ENCODE measurements at regions not wholly inside any gene's neighbourhood (a gene's known extent, or its start where the extent isn't known, plus 50 kb on each side); places are given as distances from the start of the nearest gene placed in this dataset.

DNA sequence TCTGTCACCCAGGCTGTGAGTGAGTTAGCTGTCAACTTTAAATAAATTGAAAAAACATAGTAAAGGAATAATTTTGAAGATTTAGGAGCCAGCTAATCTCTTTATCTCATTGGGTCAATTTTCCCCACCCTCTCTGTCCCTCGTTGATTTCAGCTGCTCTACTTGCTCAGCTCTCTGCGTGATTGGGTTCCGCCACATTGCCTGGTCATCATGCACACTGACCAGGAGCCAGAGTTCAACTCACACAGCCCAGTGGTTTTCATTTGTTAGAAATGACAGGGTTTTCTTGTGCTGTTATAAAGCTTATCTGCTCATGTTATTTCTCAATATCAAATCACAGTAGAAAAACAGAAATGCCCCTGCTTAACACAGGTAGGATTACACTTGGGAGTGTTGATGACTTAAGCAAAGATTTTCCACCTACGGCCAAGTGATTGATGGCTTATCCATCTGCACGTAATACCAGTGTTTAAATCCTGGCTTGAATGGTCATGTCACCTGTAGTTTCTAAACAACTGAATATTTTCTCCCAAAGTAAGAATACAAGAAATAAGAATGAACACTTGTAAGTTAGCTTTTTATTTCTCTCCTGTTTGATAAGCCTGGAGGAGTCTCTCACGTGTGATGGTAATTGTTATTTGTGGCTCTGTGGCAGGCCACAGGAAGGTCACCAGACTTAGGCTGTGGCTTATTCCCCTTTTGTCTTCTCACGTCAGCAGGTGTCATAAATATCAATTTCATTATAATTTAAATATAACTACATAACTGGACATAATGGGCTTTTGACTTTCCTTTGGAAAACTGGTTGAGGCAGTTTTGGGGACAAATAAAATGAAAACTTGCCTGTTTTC is 367.2 kb upstream of the DDHD1 start:
- TF ChIP-seq, protein P1, sequence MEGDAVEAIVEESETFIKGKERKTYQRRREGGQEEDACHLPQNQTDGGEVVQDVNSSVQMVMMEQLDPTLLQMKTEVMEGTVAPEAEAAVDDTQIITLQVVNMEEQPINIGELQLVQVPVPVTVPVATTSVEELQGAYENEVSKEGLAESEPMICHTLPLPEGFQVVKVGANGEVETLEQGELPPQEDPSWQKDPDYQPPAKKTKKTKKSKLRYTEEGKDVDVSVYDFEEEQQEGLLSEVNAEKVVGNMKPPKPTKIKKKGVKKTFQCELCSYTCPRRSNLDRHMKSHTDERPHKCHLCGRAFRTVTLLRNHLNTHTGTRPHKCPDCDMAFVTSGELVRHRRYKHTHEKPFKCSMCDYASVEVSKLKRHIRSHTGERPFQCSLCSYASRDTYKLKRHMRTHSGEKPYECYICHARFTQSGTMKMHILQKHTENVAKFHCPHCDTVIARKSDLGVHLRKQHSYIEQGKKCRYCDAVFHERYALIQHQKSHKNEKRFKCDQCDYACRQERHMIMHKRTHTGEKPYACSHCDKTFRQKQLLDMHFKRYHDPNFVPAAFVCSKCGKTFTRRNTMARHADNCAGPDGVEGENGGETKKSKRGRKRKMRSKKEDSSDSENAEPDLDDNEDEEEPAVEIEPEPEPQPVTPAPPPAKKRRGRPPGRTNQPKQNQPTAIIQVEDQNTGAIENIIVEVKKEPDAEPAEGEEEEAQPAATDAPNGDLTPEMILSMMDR (IDR thresholded peaks at IDR 0.05): no peak

DNA sequence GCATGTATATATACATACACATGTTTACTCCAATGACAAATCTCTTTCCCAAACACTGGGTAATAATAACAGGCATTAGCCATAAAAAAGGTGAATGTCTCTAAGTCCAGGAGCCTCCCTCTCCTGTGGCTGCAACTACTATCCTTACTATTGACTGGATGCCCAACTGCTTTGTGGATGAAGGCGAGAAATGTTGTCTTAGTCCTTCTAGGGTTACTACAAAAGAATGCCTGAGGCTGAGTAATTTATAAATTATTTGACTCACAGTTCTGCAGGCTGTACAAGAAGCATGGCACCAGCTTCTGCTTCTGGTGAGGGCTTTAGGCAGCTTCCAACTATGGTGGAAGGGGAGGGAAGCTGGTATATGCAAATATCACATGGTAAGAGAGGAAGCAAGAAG is 366.0 kb upstream of the DDHD1 start:
- TF ChIP-seq, protein P1 (IDR thresholded peaks at IDR 0.05): no peak

DNA sequence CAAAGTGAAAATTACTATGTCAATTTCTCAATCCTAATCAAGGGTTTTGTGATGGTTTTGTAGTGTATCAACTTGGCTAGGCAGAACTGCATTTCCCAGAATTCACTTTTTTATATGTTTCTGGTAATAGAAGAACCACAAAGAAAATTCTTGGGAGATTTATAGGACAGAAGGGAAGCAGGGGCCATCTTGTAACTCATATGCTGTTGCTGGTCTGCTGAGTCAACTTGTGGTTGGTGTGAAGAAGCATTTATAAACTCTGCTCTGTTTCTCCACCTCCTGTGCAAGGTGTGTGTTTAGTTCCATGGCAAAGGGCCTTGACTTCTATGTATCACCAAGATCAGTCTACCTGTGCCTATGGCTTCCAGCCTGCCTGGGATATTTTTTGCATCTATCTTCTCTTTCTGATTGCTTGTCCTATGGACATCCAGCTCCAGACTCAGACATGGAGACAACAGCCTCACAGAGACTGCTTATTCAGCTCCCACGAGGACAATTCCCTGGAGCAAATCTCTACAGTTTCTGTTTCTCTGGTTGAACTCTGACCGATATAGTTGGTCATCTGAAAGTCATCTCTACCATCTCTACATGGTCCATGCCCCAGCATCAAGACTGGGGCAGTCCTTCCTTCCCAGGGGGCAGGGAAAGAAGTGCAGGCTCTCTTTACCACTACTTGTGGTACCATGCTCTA is 364.3 kb upstream of the DDHD1 start:
- TF ChIP-seq, protein P1 (IDR thresholded peaks at IDR 0.05): no peak

DNA sequence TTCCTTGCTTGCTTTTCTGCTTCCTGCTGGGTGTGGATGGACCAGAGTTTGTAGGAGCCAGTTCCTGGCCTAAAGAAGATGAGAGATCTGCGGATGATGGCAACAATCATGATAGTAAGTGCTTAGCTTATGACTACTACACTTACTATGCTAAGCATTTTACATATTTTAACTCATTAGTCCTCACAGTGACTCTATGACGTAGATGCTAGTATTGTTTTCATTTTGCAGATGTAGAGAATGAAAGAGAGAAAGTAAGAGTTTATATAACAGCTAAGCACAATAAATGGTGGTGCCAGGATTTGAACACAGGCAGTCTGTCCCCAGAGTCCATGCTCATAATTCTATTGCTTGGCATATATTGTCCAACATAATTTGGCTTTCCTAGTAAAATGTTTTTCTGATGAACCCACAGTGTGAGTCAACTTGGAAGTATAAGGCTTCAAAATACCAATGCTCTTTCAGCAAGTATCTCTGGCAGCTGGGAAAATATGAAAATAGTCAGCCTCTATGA is 363.2 kb upstream of the DDHD1 start:
- TF ChIP-seq, protein P1 (IDR thresholded peaks at IDR 0.05): no peak

DNA sequence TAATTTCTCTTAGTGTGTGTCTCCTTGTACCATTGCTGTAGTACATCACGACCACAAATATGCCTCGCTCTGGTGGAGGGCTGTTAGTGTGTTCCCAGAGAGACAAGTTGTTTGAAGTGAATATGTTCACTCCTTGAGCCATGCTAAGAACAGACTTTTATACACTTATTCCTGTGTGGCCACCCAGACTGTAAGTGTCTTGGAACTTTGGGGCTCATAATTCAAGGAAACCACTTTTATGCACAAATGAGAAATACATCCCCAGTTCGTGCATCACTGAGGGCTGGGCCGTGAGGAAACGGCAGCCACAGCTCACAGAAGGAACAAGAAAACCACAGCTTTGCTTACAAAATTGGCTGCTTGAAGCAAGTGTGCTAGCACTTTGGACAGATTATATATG is 362.2 kb upstream of the DDHD1 start:
- TF ChIP-seq, protein P1 (IDR thresholded peaks at IDR 0.05): no peak

DNA sequence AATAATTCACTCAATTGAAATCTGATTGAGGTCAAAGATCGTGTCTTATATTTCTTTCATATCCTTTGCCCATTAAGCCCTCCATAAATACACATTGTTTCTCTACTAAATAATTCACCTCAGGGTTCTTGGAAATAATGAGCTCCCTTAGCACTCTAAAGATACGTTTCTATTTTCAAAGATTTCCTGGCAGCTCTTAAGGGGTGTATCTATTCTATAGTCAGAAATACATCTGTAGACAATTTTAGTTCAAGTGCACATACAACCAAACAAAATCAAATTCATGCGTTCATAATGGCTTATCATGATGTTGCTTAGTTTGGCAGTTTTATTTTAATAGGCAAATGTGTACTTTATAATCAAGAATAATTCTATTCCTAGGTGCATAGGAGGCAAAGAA is 361.1 kb upstream of the DDHD1 start:
- TF ChIP-seq, protein P1 (IDR thresholded peaks at IDR 0.05): no peak

DNA sequence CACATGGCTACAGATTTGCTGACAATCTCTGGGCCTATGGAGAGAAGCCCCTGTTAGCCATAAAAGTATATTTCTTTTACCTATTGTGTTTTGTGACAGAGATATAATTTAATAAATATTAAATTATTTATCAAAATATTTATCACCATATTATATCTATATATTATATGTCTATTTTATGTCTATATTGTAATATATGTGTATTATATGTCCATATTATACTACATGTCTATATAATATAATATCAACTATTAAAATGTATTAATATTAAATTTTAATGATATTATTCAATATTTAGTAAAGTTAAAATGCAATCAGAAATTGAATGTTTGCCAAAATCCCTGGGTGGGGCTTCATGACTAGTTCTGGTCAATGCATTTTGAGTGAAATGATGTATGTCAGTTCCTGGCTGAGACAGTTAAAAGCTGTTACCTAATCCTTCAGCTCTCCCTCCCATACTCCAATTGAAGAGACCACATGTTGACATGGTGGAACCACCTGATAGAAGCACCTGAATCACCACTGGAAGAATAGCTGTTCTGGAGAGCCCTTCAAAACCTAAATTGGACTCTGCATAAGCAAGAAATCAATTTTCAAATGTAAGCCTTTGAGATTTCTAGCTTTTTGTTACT is 357.3 kb upstream of the DDHD1 start:
- TF ChIP-seq, protein P1 (IDR thresholded peaks at IDR 0.05): no peak

All from LNCAP (cell line).